GM04504 (cell line): ENCODE measurements at regions not wholly inside any gene's neighbourhood (a gene's known extent, or its start where the extent isn't known, plus 50 kb on each side); places are given as distances from the start of the nearest gene placed in this dataset.

Experiments used
- DNase-seq: peaks from one replicate; pipeline ENCODE4 v3.0.0-alpha.2; 2012; ENCODE audit warnings: low read depth

GRCh38 chr22:47247579-47248240, 485.3 kb downstream of the TBC1D22A start:
- DNase-seq = no peak

GRCh38 chr22:47245786-47246185, 483.3 kb downstream of the TBC1D22A start:
- DNase-seq = no peak

GRCh38 chr22:47245286-47245685, 482.8 kb downstream of the TBC1D22A start:
- no peak for DNase-seq

GRCh38 chr22:47240116-47240515, 477.7 kb downstream of the TBC1D22A start:
- DNase-seq = no peak

- no peak for DNase-seq
These were observed 477.0 kb downstream of the TBC1D22A start for GRCh38 chr22:47239474-47239860.

GRCh38 chr22:47238690-47239473, 476.4 kb downstream of the TBC1D22A start:
- no peak for DNase-seq

- no peak for DNase-seq
These were observed 475.5 kb downstream of the TBC1D22A start for GRCh38 chr22:47237890-47238480.

GRCh38 chr22:47236718-47237117, 474.3 kb downstream of the TBC1D22A start:
- DNase-seq = no peak

- DNase-seq = no peak
These were observed 473.7 kb downstream of the TBC1D22A start for GRCh38 chr22:47236161-47236560.

GRCh38 chr22:47233316-47234243, 471.1 kb downstream of the TBC1D22A start:
- no peak for DNase-seq

GRCh38 chr22:47232753-47233152, 470.3 kb downstream of the TBC1D22A start:
- no peak for DNase-seq

- no peak for DNase-seq
These were observed 469.7 kb downstream of the TBC1D22A start for GRCh38 chr22:47232197-47232596.

- DNase-seq = no peak
These were observed 469.3 kb downstream of the TBC1D22A start for GRCh38 chr22:47231759-47232158.

GRCh38 chr22:47230741-47231140, 468.3 kb downstream of the TBC1D22A start:
- no peak for DNase-seq

- DNase-seq = no peak
These were observed 467.8 kb downstream of the TBC1D22A start for GRCh38 chr22:47230251-47230650.

GRCh38 chr22:47228767-47229166, 466.3 kb downstream of the TBC1D22A start:
- DNase-seq = no peak

- no peak for DNase-seq
These were observed 463.6 kb downstream of the TBC1D22A start for GRCh38 chr22:47225931-47226633.

- no peak for DNase-seq
These were observed 462.9 kb downstream of the TBC1D22A start for GRCh38 chr22:47225080-47225930.
